Cardiac septum (tissue), 1 donor: ENCODE measurements at regions not wholly inside any gene's neighbourhood (a gene's known extent, or its start where the extent isn't known, plus 50 kb on each side); places are given as distances from the start of the nearest gene placed in this dataset.
"Not testable (repeated sequence)": the region's sequence is repeated elsewhere in the genome, so short reads cannot be mapped to it uniquely, and the experiment has no call there.

Experiments
- DNase-seq: peaks from one replicate; pipeline ENCODE4 v3.0.0-alpha.2; 2020; ENCODE audit warnings: low spot score
- intact Hi-C: fragments of 100-400 bp; cut with DNase I; formaldehyde crosslinking; loops from one replicate; pipeline ENCODE4 v1.14.0; 2022
- donor health status: DM: no; HTN: no; CAD: no.

- intact Hi-C loops = no loop called here
These were observed 588.9 kb downstream of the RFPL4B start for GRCh38 chr6:112936079-112936472.

DNA sequence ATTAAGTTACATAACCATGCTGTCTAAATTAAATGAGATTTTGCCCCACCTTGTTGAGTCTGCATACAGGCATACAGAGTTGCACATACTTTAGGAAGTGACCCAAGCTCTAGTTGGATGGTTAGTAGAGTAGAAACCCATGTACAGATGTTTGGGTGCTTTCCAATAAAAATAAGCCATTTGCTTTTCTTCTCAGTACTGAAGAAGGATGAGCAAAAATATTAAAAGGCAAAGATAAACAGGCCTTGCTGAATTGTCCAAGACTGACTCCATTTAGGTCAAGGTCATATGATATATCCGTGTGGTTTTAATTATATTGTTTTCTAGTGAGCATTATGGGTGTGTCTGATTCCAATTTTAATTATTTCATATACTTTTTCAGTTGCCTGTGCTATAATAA, 589.4 kb downstream of the RFPL4B start:
- DNase-seq = no peak
- intact Hi-C loops = no loop called here

More at GRCh38 chr6:112936079-112936472, 588.9 kb downstream of the RFPL4B start:
- no peak for DNase-seq

GRCh38 chr6:112937690-112938089, 590.6 kb downstream of the RFPL4B start:
- intact Hi-C loops, DNase-seq: not testable (repeated sequence)

- DNase-seq = no peak
- intact Hi-C loops = no loop called here
These were observed 591.5 kb downstream of the RFPL4B start for GRCh38 chr6:112938650-112939049.

- no peak for DNase-seq
These were observed 592.4 kb downstream of the RFPL4B start for GRCh38 chr6:112939563-112939962.

GRCh38 chr6:112941613-112942012, 594.5 kb downstream of the RFPL4B start:
- intact Hi-C loops = no loop called here
- no peak for DNase-seq

More at GRCh38 chr6:112939563-112939962, 592.4 kb downstream of the RFPL4B start:
- intact Hi-C loops = no loop called here

DNA sequence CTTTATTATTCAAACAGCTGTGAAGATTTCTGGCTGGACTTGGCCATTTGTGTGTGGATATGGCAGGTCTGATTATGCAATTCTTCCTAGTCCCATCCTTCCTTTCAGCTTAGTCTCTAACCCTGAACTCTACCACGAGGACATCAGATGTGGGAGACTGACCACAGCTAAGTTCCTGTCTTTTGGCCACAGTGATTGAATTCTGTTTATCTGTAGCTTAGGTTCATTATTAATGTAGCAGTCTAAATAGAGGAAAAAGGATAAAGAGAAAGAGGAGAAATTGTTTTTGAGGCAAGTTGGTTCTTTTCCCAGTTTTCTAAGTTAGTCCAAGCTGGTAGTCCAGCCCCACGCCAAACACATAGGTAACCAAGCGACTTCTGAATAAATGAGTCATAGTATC, 598.9 kb downstream of the RFPL4B start:
- no peak for DNase-seq
- intact Hi-C loops = no loop called here

DNA sequence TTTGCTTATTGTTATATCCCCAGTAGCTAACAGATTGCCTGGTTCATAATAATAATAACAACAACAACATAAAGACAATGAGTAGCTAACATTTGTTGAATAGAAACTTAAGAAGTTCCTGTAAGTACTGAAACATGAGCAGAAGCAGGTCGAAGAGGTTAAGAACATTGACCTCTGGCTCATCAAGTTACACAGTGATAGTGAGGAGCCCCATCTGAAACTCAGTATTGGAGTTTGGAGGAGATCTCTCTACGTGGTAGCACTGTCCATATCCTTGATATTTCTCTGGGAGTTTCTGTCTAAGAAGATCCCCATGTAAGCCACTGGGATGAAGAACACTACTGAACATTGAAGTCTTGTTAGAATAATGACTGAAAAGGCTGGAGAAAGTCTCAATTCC, 600.4 kb downstream of the RFPL4B start:
- intact Hi-C loops = no loop called here
- no peak for DNase-seq

- DNase-seq = no peak
- intact Hi-C loops = no loop called here
These were observed 604.7 kb downstream of the RFPL4B start for GRCh38 chr6:112951829-112952228.

- DNase-seq, intact Hi-C loops: not testable (repeated sequence)
These were observed 608.6 kb downstream of the RFPL4B start for GRCh38 chr6:112955743-112956142.

GRCh38 chr6:112956696-112957535, 609.8 kb downstream of the RFPL4B start:
- intact Hi-C loops = no loop called here
- DNase-seq = no peak

GRCh38 chr6:112957536-112957916, 610.4 kb downstream of the RFPL4B start:
- intact Hi-C loops = no loop called here
- DNase-seq = no peak

DNA sequence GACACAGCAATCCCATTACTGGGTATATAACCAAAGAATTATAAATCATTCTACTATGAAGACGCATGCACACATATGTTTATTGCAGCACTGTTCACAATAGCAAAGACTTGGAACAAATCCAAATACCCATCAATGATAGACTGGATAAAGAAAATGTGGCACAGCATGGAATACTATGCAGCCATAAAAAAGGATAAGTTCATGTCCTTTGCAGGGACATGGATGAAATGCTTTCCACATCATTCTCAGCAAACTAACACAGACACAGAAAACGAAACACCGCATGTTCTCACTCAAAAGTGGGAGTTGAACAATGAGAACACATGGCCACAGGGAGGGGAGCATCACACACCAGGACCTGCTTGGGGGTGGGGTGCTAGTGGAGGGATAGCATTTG, 613.0 kb downstream of the RFPL4B start:
- DNase-seq, intact Hi-C loops: not testable (repeated sequence)

GRCh38 chr6:112967974-112968373, 620.8 kb downstream of the RFPL4B start:
- no peak for DNase-seq
- intact Hi-C loops = no loop called here

GRCh38 chr6:112971651-112972050, 624.5 kb downstream of the RFPL4B start:
- intact Hi-C loops = no loop called here

GRCh38 chr6:112974931-112975330, 627.8 kb downstream of the RFPL4B start:
- intact Hi-C loops, DNase-seq: not testable (repeated sequence)

More at GRCh38 chr6:112971651-112972050, 624.5 kb downstream of the RFPL4B start:
- no peak for DNase-seq

- DNase-seq, intact Hi-C loops: not testable (repeated sequence)
These were observed 629.4 kb downstream of the RFPL4B start for GRCh38 chr6:112976579-112976978.

GRCh38 chr6:112979830-112980229, 632.7 kb downstream of the RFPL4B start:
- DNase-seq = no peak
- intact Hi-C loops = no loop called here

DNA sequence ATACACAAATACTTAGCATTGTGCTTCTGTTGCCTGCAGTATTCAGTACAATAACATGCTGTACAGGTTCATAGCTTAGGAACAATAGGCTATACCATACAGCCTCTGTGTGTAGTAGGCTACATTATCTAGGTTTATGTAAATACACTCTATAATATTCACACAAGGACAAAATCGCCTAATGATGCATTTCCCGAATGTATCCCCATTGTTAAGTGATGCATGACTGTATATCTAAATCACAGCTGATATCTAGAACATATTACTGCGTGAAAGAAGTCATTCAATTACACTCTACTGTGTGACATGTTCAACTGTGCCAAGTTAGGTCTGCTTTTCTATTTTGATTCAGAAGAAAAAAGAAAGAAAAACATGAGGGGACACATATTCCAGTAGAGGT, 633.5 kb downstream of the RFPL4B start:
- DNase-seq = no peak
- intact Hi-C loops = no loop called here

DNA sequence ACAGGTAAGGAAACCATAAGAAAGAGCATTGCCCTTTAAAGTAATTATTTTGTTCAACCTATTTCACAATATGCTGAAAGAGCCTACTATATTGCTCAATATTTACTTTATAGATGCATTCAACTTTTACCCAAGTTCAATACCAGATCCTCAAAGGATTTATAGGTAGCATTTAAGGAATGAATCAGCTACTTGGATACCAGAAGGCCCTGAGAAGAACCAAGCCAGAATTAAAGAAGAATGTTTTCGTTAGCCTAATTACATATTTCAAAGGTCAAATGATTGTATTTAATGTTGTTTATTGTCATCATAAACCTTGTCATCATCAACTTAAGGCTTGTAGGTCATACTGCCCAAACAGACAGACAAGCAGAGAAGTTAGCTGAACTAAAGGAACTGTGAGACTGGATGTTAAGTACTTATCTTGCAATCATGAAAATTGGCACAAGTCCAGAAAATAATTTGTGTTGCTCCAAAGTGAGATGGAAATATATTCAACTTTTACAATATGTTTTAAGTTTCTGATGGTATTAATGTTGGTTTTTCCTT, 636.7 kb downstream of the RFPL4B start:
- intact Hi-C loops = no loop called here

GRCh38 chr6:112984899-112985298, 637.8 kb downstream of the RFPL4B start:
- no peak for DNase-seq
- intact Hi-C loops = no loop called here

More for the DNA sequence above, 636.7 kb downstream of the RFPL4B start:
- no peak for DNase-seq
